Heart left ventricle (tissue), 16 donors: ENCODE measurements at regions not wholly inside any gene's neighbourhood (a gene's known extent, or its start where the extent isn't known, plus 50 kb on each side); places are given as distances from the start of the nearest gene placed in this dataset.
"Not testable (repeated sequence)": the region's sequence is repeated elsewhere in the genome, so short reads cannot be mapped to it uniquely, and the experiment has no call there.

Source experiments
- ATAC-seq, 4 donors: fragments of 200-7000 bp; cut with Tn5 transposase; one replicate each; pipeline ENCODE4 v1.9.1; 2020 to 2022; ENCODE audit warnings: moderate library complexity in 4 of 4, mild to moderate bottlenecking in 3 of 4, moderate number of reproducible peaks in 1 of 4
- DNase-seq, 5 donors: peaks; one replicate each; pipeline ENCODE4 v3.0.0-alpha.2; 2020
- H3K27ac ChIP-seq, 12 donors: fragments of 200-600 bp; sonication (generic) in 4 of 12; one replicate each; pipeline versions ENCODE4 v1.5.0 to v1.8.0; 2016 to 2022; ENCODE audit warnings: mild to moderate bottlenecking in 2 of 12
- H3K27me3 ChIP-seq, 9 donors: fragments of 200-600 bp; sonication (generic) in 2 of 9; one replicate each; pipeline versions ENCODE4 v1.5.1 to v1.8.0; 2016 to 2022; ENCODE audit warnings: mild to moderate bottlenecking in 3 of 9
- H3K36me3 ChIP-seq, 9 donors: fragments of 200-600 bp; sonication (generic) in 2 of 9; one replicate each; pipeline versions ENCODE4 v1.5.0 to v1.8.0; 2018 to 2022; ENCODE audit warnings: mild to moderate bottlenecking in 2 of 9
- H3K4me1 ChIP-seq, 12 donors: fragments of 200-600 bp; sonication (generic) in 4 of 12; one replicate each; pipeline versions ENCODE4 v1.5.0 to v1.8.0; 2016 to 2022; ENCODE audit warnings: mild to moderate bottlenecking in 3 of 12
- H3K4me3 ChIP-seq, 12 donors: fragments of 200-600 bp; sonication (generic) in 4 of 12; one replicate each; pipeline versions ENCODE4 v1.5.0 to v1.8.0; 2017 to 2022; ENCODE audit warnings: mild to moderate bottlenecking in 9 of 12, moderate library complexity in 4 of 12
- H3K9me3 ChIP-seq, 12 donors: fragments of 200-600 bp; sonication (generic) in 4 of 12; one replicate each; pipeline versions ENCODE4 v1.5.0 to v1.8.0; 2016 to 2022; ENCODE audit warnings: mild to moderate bottlenecking in 1 of 12
- WGBS, 4 donors: extraction: QIAGEN DNeasy Blood & Tissue Kit in 2 of 4; methylation state at CpG; one replicate each; pipeline versions ENCODE4 v1.1.5 to v1.1.7; 2013 to 2018; 5-methylcytosine and 5-hydroxymethylcytosine counted together
- intact Hi-C, 10 donors: fragments of 100-400 bp; cut with DNase I; formaldehyde crosslinking; loops; one replicate each; pipeline versions ENCODE4 v1.11.1 to v1.14.2; 2022
- TF ChIP-seq, protein P1 (sequence below), 12 donors: fragments of 200-600 bp; sonication (generic) in 4 of 12; IDR thresholded peaks; one replicate each; pipeline versions ENCODE4 v1.5.0 to v1.8.0; 2018 to 2022; ENCODE audit warnings: antibody characterized with exemption in 12 of 12, mild to moderate bottlenecking in 5 of 12
- donor health status: ischemic (EF 13 %, LVEDD 7.1; RV severe dilation, severe dysfunction).
- donor health status: healthy with polysubstance abuse.
- donor health status: DM: no; HTN: yes; CAD: no.
- donor health status: DM: no; HTN: no; CAD: no.
- donor health status: ischemic (EF 25% LVEDD 6.9; RV normal size, moderate dysfunction).
- donor health status: ischemic (EF 25% LVEDD 5.7; RV mildly dilated, moderate dysfunction).
- donor health status: healthy.
- donor health status: DM: yes; HTN: yes; CAD: no.
- donor health status: ischemic (EF 35%, LVEDD 5.7; RV mildly dilated, moderate dysfunction).
- donor health status: nonischemic (EF 11% LVEDD 7.7; RV severe dilation, severe dysfunction).
- donor health status: DM: yes; HTN: yes; CAD: no.
- donor health status: PGD.
- donor health status: ischemic (EF 29% LVEDD 5.4; RV normal size, mild dysfunction).
- donor health status: nonischemic (EF 23%, LVEDD 6.1; RV moderate dilation, normal function).

DNA sequence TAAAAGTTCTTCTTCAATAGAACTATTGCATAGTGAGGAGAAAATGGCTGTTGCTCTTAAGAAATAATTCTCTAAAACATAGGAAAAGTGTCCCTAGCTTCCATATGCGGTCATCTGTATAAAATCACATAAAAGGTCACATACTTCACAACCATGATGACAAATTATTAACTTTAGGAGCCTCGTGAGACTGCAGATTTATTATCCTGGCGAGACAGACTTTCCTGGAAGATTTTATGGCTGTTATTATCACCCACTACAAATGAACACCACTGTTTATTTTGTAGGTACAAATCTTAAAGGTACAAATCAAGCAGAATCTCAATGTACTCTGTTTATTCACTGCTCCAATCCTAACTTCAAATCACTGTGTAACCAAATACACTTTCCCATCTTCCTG, 55.0 kb upstream of the AGAP4 start:
- H3K27ac ChIP-seq, intact Hi-C loops, H3K9me3 ChIP-seq, H3K4me3 ChIP-seq, ATAC-seq, H3K27me3 ChIP-seq, H3K4me1 ChIP-seq, DNase-seq, H3K36me3 ChIP-seq: not testable (repeated sequence)
- WGBS, 4 donors: no CpG with 5 or more reads among the region's 3 CpGs

DNA sequence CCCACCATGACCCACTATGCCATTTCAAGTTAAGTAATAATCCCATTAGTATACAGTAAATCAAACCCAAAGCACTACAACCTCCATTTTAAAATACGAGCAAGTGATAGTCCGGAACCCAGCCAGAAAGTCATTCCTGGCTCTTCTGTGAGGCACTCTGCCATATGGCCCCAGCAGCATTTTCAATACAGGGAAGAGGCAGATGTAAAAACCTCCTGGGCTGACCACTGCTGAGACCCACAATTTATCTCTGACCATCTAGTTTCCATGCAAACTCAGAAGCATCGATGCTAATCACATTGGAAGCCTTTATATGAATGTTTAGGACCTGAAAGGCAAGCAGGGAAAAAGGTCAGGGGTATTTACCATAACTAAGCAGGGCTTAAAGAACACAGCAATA, 56.3 kb upstream of the AGAP4 start:
- H3K4me1 ChIP-seq, ATAC-seq, H3K4me3 ChIP-seq, H3K27me3 ChIP-seq, H3K27ac ChIP-seq, H3K9me3 ChIP-seq, H3K36me3 ChIP-seq, intact Hi-C loops, DNase-seq: not testable (repeated sequence)
- no CpG with 5 or more reads among the region's 3 CpGs for WGBS, 4 donors

DNA sequence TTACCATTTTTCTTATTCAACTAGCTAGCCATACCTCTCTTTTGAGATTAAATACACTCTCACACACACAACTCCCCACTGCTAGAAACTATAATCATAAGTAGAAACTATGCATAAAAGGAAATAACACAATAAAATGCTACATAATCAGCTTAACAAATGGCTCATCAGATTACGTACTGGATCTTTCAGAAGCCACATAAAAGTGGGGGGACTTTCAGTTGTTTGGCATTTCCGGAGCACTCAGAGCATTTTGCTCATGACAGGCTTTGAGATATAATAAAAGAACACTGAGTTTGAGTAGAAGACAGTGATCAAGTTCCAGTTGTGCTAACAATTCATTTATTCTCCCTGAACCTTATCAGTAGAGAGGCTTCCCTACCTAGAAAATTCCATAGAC, 56.8 kb upstream of the AGAP4 start:
- intact Hi-C loops, ATAC-seq, DNase-seq, H3K9me3 ChIP-seq, H3K27me3 ChIP-seq, H3K4me1 ChIP-seq, H3K4me3 ChIP-seq, H3K27ac ChIP-seq, H3K36me3 ChIP-seq: not testable (repeated sequence)
- 83 to 100% (median 97%) methylated on average over 1 of the region's 2 CpGs for WGBS, 4 donors

DNA sequence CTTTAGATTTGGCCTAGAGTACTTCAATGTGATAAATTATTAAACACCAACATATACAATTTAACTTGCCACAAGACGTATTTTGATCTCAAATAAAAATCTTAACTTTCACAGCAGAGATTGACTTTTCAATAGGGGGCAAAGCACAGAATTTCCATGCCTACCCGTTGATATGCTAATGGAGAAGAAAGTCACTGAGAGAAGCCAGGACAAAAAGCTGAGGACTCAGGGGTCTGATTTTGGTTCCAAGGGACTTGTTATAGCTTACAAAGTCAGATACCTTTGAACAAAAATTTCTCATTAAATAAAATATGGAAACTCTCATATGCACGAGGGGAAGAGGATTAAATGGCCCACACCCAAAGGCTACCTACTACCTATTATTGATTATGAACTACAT, 59.1 kb upstream of the TIMM23 start:
- H3K4me3 ChIP-seq, H3K27me3 ChIP-seq, DNase-seq, intact Hi-C loops, H3K9me3 ChIP-seq, H3K27ac ChIP-seq, ATAC-seq, H3K4me1 ChIP-seq: not testable (repeated sequence)
- peaks cover 0 to 13% (median 6%) of the 10 kb centered on the region in 9 donors for H3K36me3 ChIP-seq
- WGBS, 4 donors: 82 to 98% (median 94%) methylated on average over 2 to 3 of the region's 3 CpGs

DNA sequence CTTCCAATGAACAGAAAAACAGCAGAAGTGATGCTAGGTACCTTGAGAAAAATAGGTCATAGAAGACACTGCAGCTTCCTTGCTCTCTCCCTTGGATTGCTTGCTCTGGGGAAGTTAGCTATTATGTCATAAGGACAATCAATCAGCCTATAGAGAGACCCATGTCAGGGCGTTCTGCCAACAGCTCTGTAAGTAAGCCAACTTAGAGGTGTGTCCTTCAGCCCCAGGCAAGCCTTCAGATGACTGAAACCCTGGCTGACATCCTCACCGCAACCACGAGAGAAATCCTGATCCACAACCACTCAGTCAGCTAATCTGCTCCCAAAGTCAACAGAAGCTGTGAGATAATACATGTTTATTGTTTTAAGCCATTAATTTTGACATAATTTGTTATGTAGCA, 57.5 kb upstream of the TIMM23 start:
- DNase-seq, H3K9me3 ChIP-seq, ATAC-seq, intact Hi-C loops, H3K27ac ChIP-seq, H3K36me3 ChIP-seq, H3K4me1 ChIP-seq, H3K27me3 ChIP-seq, H3K4me3 ChIP-seq: not testable (repeated sequence)
- whole genome bisulfite sequencing, 4 donors: 95 to 100% (median 100%) methylated on average over 1 of the region's 3 CpGs; no CpG with 5 or more reads in 1 of the 4 donors

DNA sequence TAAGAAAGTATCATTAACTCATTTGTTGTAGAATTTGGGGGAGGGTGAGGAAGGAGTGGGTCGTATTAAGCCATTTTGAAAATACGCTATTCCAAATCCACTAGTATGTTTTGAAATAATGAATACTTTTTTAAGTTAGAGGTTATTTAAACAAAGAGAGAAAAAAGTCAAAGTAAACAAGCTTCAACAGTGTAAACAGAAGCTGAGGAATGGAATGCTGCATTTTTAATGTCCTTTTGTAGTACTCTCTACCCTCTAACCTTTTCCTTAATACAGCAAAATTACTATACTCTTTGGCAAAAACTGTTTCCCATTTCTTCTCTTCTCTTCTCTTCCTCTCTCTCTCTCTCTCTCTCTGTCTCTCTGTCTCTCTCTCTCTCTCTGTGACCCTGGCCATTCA, 56.7 kb upstream of the TIMM23 start:
- H3K9me3 ChIP-seq, intact Hi-C loops, ATAC-seq, H3K4me1 ChIP-seq, H3K27me3 ChIP-seq, H3K27ac ChIP-seq, H3K36me3 ChIP-seq, H3K4me3 ChIP-seq, DNase-seq: not testable (repeated sequence)
- no CpG with 5 or more reads among the region's 2 CpGs for WGBS, 4 donors

DNA sequence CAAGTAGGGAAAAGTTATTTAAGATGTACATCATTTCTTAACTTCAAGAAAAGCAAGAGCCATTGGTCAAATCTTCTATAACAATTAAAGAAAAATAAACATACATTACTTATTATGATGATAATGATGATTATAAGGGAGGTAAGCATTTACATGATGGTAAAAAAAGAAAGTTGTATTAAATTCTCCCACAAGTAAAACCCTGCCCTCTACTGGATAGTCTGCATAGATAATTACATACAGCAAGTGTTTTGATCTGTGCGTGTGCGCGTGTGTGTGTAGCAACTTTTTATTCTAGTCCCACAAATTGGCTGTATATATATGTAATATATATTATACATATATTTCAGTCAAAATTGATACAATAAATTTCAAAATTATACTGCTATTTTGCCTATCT, 51.4 kb upstream of the TIMM23 start:
- H3K4me3 ChIP-seq, intact Hi-C loops, H3K36me3 ChIP-seq, DNase-seq, ATAC-seq, H3K9me3 ChIP-seq, H3K27ac ChIP-seq, H3K27me3 ChIP-seq, H3K4me1 ChIP-seq: not testable (repeated sequence)
- WGBS, 4 donors: 88 to 97% (median 92%) methylated on average over 3 of the region's 3 CpGs
- TF ChIP-seq, protein P1, sequence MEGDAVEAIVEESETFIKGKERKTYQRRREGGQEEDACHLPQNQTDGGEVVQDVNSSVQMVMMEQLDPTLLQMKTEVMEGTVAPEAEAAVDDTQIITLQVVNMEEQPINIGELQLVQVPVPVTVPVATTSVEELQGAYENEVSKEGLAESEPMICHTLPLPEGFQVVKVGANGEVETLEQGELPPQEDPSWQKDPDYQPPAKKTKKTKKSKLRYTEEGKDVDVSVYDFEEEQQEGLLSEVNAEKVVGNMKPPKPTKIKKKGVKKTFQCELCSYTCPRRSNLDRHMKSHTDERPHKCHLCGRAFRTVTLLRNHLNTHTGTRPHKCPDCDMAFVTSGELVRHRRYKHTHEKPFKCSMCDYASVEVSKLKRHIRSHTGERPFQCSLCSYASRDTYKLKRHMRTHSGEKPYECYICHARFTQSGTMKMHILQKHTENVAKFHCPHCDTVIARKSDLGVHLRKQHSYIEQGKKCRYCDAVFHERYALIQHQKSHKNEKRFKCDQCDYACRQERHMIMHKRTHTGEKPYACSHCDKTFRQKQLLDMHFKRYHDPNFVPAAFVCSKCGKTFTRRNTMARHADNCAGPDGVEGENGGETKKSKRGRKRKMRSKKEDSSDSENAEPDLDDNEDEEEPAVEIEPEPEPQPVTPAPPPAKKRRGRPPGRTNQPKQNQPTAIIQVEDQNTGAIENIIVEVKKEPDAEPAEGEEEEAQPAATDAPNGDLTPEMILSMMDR (IDR thresholded peaks at IDR 0.05): peak in 6 of 12 donors; percentile 8 to 25 (median 21)
